Glutamatergic neuron (in vitro differentiated cells): ENCODE measurements at regions not wholly inside any gene's neighbourhood (a gene's known extent, or its start where the extent isn't known, plus 50 kb on each side); places are given as distances from the start of the nearest gene placed in this dataset.
"Not testable (repeated sequence)": the region's sequence is repeated elsewhere in the genome, so short reads cannot be mapped to it uniquely, and the experiment has no call there.

ENCODE experiments used
- DNase-seq: peaks from one replicate; pipeline ENCODE4 v3.0.0; 2022
- H3K27ac Mint-ChIP-seq: one replicate; pipeline ENCODE4 v1.8.0; 2020; ENCODE audit warnings: mild to moderate bottlenecking, mixed read lengths, inconsistent platforms; ENCODE audit not compliant: unreplicated experiment
- H3K27me3 Mint-ChIP-seq: one replicate; pipeline ENCODE4 v1.8.0; 2020; ENCODE audit warnings: mild to moderate bottlenecking, moderate library complexity, mixed read lengths, inconsistent platforms; ENCODE audit not compliant: unreplicated experiment
- H3K36me3 Mint-ChIP-seq: one replicate; pipeline ENCODE4 v1.8.0; 2020; ENCODE audit warnings: mild to moderate bottlenecking, mixed read lengths, inconsistent platforms; ENCODE audit not compliant: unreplicated experiment
- H3K4me1 Mint-ChIP-seq: one replicate; pipeline ENCODE4 v1.8.0; 2020; ENCODE audit warnings: mild to moderate bottlenecking, low read depth, mixed read lengths, inconsistent platforms; ENCODE audit not compliant: unreplicated experiment
- H3K4me3 Mint-ChIP-seq: one replicate; pipeline ENCODE4 v1.8.0; 2020; ENCODE audit warnings: mild to moderate bottlenecking, mixed read lengths, inconsistent platforms; ENCODE audit not compliant: unreplicated experiment
- H3K9me3 Mint-ChIP-seq: one replicate; pipeline ENCODE4 v1.8.0; 2020; ENCODE audit warnings: mild to moderate bottlenecking, moderate library complexity, mixed read lengths, inconsistent platforms; ENCODE audit not compliant: unreplicated experiment
- TF ChIP-seq, protein P1 (sequence below): fragments of 200-600 bp; sonication (generic); IDR thresholded peaks from one replicate; pipeline ENCODE4 v1.5.0; 2021; ENCODE audit not compliant: partially characterized antibody, unreplicated experiment

DNA sequence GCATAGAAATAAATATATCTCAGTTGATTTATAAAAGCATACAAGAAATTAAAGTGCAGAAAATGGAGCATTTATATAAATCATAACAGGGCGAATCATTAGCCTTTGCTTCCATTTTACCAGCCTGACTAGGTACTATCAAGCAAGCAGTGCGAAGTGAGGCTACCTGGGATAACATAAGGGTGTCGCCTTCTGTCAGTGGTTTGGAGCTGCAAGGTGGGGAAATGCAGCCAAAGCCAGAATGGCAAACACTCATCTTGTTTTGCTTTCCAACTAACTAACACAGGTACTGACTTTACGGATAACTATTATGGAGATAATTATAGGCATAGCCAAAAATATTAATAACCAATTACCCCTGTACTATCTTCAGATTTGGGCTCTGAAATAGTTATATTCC, 1459.8 kb downstream of the RAPGEF2 start:
- DNase-seq, result no peak
- Mint-ChIP-seq H3K27me3 (no peaks in the 10 kb centered on the region), H3K36me3 (no peaks in the 10 kb centered on the region), H3K9me3 (no peaks in the 10 kb centered on the region), H3K27ac (no peak overlapping the region), H3K4me1 (no peaks in the 10 kb centered on the region), H3K4me3 (no peak overlapping the region)
- TF ChIP-seq, protein P1, sequence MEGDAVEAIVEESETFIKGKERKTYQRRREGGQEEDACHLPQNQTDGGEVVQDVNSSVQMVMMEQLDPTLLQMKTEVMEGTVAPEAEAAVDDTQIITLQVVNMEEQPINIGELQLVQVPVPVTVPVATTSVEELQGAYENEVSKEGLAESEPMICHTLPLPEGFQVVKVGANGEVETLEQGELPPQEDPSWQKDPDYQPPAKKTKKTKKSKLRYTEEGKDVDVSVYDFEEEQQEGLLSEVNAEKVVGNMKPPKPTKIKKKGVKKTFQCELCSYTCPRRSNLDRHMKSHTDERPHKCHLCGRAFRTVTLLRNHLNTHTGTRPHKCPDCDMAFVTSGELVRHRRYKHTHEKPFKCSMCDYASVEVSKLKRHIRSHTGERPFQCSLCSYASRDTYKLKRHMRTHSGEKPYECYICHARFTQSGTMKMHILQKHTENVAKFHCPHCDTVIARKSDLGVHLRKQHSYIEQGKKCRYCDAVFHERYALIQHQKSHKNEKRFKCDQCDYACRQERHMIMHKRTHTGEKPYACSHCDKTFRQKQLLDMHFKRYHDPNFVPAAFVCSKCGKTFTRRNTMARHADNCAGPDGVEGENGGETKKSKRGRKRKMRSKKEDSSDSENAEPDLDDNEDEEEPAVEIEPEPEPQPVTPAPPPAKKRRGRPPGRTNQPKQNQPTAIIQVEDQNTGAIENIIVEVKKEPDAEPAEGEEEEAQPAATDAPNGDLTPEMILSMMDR, result no peak

DNA sequence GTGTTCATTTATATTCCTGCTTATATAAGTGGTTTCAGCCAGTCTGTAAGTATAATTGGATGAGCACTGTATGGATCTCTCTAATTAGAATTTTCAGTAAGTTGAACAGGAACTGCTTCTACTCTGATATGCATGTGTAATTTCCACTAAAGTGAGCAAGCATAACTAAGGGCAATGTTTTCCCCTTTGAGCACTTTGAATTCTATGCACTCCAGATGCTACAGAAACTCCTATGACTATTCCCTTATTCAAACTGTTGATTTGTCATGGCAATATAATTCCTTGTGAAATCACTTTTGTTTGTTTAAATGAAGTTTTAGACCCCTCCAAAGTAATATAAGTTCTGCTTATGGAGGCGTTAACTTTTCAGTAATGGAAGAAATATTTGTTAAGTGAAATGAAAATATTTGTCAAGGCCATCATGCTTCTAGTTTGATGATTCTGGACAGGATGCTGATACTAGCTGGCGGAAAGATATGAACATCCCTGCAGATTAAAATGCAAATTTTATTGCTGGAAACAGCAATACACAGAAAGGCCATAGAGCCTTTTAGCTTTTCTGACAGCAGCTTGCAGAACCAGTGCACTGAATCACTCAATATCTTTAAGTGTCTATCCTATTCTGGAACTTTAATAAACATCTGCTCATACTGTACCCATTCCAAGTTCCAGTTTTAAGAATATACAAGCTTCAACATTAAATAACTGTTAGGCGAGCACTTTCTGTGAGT, 1460.8 kb downstream of the RAPGEF2 start:
- H3K4me3 Mint-ChIP-seq, result no peak overlapping the region
- no peak for DNase-seq
- H3K4me1 Mint-ChIP-seq, result no peaks in the 10 kb centered on the region
- no peaks in the 10 kb centered on the region for H3K36me3 Mint-ChIP-seq
- no peaks in the 10 kb centered on the region for H3K9me3 Mint-ChIP-seq
- no peaks in the 10 kb centered on the region for H3K27me3 Mint-ChIP-seq
- TF ChIP-seq, protein P1, result no peak
- no peak overlapping the region for H3K27ac Mint-ChIP-seq

DNA sequence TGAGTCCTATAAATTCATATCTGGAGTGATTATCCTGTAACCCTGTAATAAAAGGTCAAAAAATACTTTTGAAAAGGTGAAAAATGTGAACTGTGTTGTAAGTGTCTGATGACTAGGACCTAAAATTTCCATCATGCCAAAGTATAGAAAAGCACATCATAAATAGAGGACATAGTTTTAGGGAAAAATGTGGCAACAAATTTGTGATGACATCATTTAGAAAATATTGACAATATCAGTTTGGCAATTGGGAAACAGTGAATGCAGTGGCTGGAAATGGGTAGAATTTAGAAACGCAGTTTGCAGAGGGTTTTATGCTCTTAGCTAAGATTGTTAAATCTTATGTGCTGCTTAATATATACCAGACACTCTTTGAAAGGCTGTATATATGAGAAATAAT, 1464.8 kb downstream of the RAPGEF2 start:
- DNase-seq, result no peak
- TF ChIP-seq, protein P1, result no peak
- Mint-ChIP-seq H3K27me3 (no peaks in the 10 kb centered on the region), H3K4me3 (no peak overlapping the region), H3K36me3 (no peaks in the 10 kb centered on the region), H3K4me1 (no peaks in the 10 kb centered on the region), H3K27ac (no peak overlapping the region), H3K9me3 (no peaks in the 10 kb centered on the region)

DNA sequence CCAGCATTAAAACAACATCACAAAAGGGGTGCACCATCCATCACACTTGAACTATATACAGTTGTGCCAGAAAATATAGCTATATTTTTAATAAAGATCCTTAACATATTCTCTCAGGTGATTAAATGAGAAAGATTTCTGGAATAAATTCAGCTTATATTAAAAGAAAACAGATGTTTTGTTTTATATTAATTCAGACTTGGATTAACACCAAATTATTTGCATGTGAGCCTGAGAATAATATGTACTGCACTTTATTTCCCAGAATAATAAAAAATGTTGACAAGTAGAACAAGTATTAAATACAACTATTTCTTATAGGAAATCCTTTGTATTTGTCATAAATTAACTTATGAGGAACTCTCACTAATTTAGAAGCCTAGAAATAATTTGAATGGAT, 1467.4 kb downstream of the RAPGEF2 start:
- Mint-ChIP-seq H3K27ac (no peak overlapping the region), H3K4me1 (no peaks in the 10 kb centered on the region), H3K9me3 (no peaks in the 10 kb centered on the region), H3K4me3 (no peak overlapping the region), H3K36me3 (no peaks in the 10 kb centered on the region), H3K27me3 (no peaks in the 10 kb centered on the region)
- TF ChIP-seq, protein P1, result no peak
- no peak for DNase-seq

DNA sequence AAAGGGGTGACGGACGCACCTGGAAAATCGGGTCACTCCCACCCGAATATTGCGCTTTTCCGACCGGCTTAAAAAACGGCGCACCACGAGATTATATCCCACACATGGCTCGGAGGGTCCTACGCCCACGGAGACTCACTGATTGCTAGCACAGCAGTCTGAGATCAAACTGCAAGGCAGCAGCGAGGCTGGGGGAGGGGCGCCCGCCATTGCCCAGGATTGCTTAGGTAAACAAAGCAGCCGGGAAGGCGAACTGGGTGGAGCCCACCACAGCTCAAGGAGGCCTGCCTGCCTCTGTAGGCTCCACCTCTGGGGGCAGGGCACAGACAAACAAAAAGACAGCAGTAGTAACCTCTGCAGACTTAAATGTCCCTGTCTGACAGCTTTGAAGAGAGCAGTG, 1471.4 kb downstream of the RAPGEF2 start:
- not testable (repeated sequence) for H3K4me3 Mint-ChIP-seq, H3K9me3 Mint-ChIP-seq, H3K4me1 Mint-ChIP-seq, H3K27me3 Mint-ChIP-seq, DNase-seq, H3K36me3 Mint-ChIP-seq, H3K27ac Mint-ChIP-seq
